Erythroblast (primary cell): ENCODE measurements at regions not wholly inside any gene's neighbourhood (a gene's known extent, or its start where the extent isn't known, plus 50 kb on each side); places are given as distances from the start of the nearest gene placed in this dataset.

ENCODE experiments used
- GATA1 ChIP-seq: IDR thresholded peaks from 2 replicates; pipeline ENCODE4 v1.6.1; 2011; ENCODE audit warnings: low read depth, mild to moderate bottlenecking, control low read depth, low read length, moderate library complexity
- POLR2A ChIP-seq: IDR thresholded peaks from 2 replicates; pipeline ENCODE4 v1.6.1; 2011; ENCODE audit warnings: mild to moderate bottlenecking, low read length

GRCh38 chr6:41455818-41456217 lies 90.4 kb upstream of the FOXP4 start:
- TF ChIP-seq POLR2A (no peak), GATA1 (no peak)
